Non-pigmented ciliary epithelial cell (primary cell): ENCODE measurements at regions not wholly inside any gene's neighbourhood (a gene's known extent, or its start where the extent isn't known, plus 50 kb on each side); places are given as distances from the start of the nearest gene placed in this dataset.
A peak's percentile ranks its signal among the peaks of the same experiment; 100 is the strongest.

Experiments used
- DNase-seq: peaks from one replicate; pipeline ENCODE4 v3.0.0-alpha.2; 2010; ENCODE audit warnings: low read depth

GRCh38 chr6:91366781-91367180 is 779.9 kb upstream of the MAP3K7 start:
- no peak for DNase-seq

DNA sequence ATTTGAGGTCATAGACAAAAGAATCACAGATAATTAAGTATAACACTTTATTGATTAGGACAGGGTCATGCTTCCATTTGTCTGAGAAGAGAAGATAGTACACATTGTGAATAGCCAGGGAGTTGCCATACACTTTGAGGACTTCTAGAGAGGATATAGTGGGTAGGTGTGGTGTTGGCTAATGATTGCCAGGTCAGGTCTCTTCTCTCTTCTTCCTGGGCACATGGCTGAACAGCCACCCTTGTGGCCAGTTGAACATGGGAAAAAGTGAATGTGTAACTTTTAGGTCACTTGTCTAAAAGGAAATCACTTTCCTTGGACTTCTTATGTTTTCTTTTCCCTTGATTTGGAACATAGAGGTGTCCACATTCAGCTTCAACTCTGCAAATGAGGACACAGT is 772.1 kb upstream of the MAP3K7 start:
- DNase-seq, result no peak

DNA sequence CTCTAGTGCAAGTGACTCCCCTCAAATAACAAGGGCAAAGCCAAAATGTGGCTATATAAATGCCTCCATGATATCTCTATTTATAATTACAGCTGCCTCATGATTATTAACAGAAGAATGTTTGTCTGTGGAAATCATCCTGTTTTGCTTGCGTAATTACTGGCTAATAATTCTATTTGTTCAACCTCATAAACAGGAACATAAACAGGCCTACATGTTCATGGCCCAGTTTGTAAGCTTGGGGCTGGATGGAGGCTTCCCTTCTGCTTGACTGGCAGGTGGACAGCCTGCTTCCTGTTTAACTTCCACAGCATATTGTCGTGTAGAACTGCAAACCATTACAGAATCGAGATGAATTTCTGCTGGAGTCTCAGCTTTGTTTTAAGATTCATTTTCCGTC is 766.0 kb upstream of the MAP3K7 start:
- no peak for DNase-seq

DNA sequence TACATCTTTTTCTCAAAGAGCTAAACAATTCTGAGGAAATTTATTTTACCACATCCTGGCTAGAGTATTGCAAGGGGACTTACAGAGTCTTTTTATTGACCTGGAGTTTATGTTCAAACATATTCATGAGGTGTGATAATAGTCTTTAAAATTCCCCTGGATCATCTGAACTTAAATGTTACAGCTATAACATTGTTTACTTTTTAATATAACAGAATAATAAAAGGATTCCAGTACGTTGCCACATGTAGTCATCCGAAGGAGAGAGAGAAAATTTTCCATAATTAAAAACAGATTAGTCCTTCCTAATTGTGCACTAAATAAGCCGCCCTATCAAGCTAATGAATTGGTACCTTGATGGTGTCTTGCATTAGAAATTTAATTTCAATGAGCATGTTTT is 765.4 kb upstream of the MAP3K7 start:
- no peak for DNase-seq

DNA sequence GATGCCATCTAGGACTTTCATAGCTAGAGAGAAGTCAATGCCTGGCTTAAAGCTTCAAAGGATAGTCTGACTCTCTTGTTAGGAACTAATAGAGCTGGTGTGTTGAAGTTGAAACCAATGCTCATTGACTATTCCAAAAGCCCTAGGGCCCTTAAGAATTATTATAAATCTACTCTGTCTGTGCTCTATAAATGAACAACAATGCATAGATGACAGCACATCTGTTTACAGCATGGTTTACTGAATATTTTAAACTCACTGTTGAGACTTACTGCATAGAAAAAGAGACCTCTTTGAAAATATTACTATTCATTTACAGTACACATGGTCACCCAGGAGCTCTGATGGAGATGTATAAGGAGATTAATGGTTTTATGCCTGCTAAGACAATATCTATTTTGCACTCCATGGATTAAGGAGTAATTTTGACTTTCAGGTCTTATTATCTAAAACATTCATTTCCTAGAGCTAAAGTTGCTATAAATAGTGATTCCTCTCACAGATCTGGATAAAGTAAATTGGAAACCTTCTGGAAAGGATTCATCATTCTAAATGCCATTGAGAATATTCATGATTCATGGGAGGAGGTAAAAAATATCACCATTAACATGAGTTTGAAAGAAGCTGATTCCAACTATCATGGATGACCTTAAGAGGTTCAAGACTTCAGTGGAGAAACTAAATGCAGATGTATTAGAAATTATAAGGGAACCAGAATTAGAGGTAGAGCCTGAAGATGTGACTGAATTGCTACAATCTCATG is 763.5 kb upstream of the MAP3K7 start:
- DNase-seq, result no peak

- DNase-seq, result no peak
These were observed 754.6 kb upstream of the MAP3K7 start for GRCh38 chr6:91341473-91341872.

DNA sequence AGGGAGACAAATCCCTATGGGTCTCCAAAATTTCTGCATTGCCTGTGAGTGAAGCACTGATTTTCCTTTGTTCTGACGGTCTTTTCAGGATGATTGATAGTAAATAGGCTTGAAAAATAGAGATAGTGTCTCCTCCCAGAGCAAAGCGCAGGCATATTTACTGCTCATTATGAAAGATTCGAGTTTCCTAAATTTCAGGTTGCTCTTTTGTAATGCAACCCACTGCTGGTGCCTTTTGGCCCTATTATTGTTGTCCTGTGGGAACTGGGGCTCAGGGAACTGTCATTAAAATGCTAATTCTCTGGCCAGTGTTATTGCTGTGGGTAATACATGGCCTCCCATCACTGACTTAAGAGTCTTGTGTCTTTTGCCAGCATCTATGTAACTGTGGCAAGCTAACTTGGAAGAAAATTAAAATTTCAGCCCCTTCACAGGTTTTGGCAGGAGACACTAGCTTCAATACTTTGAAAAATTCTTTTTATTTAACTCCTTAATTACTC is 754.1 kb upstream of the MAP3K7 start:
- no peak for DNase-seq

DNA sequence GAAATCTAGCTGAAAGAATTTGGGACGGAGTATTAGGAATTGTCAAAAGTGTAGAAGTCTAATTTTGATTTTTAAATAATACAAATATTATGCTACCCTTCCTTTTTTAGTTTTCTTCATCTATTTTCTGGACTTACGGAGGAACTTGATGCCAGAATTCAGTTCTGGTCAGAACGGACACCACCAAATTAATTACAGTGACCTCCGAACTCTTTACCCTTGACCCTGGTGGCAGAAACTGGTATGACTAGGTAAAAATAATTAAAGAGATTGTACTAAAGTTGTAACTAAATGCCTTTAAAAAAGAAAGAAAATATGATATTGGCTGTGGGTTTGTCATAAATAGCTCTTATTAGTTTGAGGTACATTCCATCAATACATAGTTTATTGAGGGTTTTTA is 751.1 kb upstream of the MAP3K7 start:
- no peak for DNase-seq

GRCh38 chr6:91330896-91331295 is 744.0 kb upstream of the MAP3K7 start:
- no peak for DNase-seq

- no peak for DNase-seq
These were observed 741.4 kb upstream of the MAP3K7 start for GRCh38 chr6:91328241-91328640.

GRCh38 chr6:91324711-91325110 is 737.8 kb upstream of the MAP3K7 start:
- no peak for DNase-seq

- no peak for DNase-seq
These were observed 731.1 kb upstream of the MAP3K7 start for GRCh38 chr6:91317984-91318383.

- no peak for DNase-seq
These were observed 730.5 kb upstream of the MAP3K7 start for GRCh38 chr6:91317247-91317835.

DNA sequence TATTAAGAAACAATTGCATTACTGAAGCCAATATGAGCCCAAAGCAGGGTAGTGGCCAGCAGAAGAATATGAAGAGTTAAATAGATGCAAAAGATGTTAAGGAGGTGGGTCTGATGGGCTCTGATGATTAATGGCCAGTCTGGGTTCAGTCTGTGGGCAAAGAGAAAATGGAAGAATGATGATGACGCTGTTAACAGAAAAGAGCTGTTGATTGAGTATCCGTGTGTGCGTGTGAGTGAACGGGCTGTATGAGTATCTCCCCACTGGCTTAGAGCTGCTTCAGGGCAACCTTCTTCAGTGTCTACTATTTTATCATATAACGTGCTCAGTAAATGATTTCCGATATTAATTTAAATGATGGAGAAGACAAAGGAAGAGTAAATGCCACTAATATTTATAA is 723.3 kb upstream of the MAP3K7 start:
- no peak for DNase-seq

GRCh38 chr6:91305755-91306154 is 718.9 kb upstream of the MAP3K7 start:
- no peak for DNase-seq

- DNase-seq, result no peak
These were observed 717.6 kb upstream of the MAP3K7 start for GRCh38 chr6:91304521-91304920.

- no peak for DNase-seq
These were observed 716.5 kb upstream of the MAP3K7 start for GRCh38 chr6:91303326-91303725.

- peak; percentile 83 for DNase-seq
These were observed 712.9 kb upstream of the MAP3K7 start for GRCh38 chr6:91299544-91300491.

DNA sequence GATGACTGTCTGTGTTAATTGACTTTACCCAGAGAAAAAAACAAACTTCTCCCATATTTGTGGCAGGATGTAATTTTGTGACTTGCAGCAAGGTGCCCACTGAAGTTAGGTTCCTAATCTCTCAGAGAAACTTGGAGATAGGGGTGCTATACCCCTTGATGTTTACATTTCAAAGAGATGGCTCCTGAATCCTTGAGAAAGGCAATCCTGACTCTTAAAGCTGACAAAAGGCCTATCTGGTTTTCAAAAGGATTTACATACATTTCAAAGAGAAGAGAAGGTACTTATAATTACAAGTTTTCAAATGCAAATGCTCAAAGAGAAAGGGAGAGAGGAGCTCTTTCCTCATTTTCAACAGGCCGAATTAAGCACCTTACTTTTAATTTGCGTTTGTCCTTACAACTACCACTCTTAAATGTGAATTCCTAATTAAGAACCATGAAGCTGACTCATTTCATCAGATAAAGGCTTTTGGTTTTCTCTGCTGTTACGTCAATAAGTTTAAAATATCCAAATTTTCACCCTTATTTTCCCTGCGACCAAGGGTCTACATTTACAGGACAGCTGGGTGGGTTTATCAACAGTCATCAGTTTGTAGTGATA is 711.8 kb upstream of the MAP3K7 start:
- DNase-seq, result no peak

GRCh38 chr6:91293395-91293794 is 706.5 kb upstream of the MAP3K7 start:
- DNase-seq, result no peak

DNA sequence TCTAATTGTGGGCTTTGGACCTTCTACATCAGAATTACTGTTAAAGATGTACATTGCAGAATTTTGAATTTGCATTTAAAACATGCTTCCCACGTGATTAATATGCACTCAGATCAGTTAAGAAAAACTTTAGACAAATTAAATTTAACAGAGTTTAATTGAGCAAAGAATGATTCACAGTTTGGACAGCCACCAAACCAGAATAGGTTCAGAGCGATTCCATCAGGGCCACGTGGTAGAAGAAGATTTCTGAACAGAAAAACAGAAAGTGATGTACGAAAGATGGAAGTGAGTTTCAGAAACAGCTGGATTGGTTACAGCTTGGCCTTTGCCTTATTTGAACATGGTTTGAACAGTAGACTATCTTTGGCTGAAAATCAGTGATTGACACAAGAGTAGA is 704.2 kb upstream of the MAP3K7 start:
- DNase-seq, result no peak

DNA sequence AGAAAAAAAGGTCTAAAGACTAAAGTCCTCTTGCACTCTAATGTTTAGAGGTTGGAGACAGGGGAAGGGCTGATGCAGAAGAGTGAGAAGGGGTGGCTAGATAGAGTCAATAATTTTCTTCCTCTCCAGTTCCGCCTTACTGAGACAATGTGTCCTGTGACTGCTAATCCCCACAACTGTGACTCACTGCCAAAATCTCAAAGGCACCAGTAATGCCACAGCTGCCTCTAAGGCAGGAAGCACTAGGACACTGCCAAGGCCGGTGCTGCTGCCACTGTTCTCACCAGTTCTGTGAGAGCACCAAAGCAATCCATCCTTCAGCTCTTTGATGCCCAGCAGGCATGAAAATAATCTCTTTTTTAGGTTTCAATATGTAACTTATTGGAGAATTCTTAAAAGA is 701.9 kb upstream of the MAP3K7 start:
- no peak for DNase-seq
